Caco-2 (cell line): ENCODE measurements at regions not wholly inside any gene's neighbourhood (a gene's known extent, or its start where the extent isn't known, plus 50 kb on each side); places are given as distances from the start of the nearest gene placed in this dataset.

Experiments
- BruUV-seq: library from RNA; stranded (reverse); fragments of 400-500 nt; replicated peaks from 2 replicates; lab custom pipeline; 2021; lab: Mats Ljungman, UMichigan
- CTCF ChIA-PET: fragments of 300-600 bp; sonication (Branson Sonifier 250); formaldehyde crosslinking; loops from one replicate; lab custom pipeline; 2022; ENCODE audit warnings: antibody characterized with exemption; lab: Charles Lee
- POLR2A ChIA-PET: fragments of 300-600 bp; sonication (Branson Sonifier 250); formaldehyde crosslinking; loops from one replicate; lab custom pipeline; 2022; ENCODE audit warnings: antibody characterized with exemption; lab: Charles Lee
- DNase-seq, 2 experiments: peaks; one replicate each; pipeline versions ENCODE4 v3.0.0 to v3.0.0-alpha.2; 2020 to 2022
- H3K27me3 ChIP-seq: replicated peaks from 2 replicates; pipeline ENCODE4 v1.6.0; 2011; ENCODE audit warnings: low read length; ENCODE audit not compliant: control insufficient read depth, insufficient read depth
- H3K36me3 ChIP-seq: 2 replicates; pipeline ENCODE4 v1.5.1; 2011; ENCODE audit warnings: low read length; ENCODE audit not compliant: control insufficient read depth, insufficient read depth
- H3K4me1 ChIP-seq: fragments of 250-450 bp; sonication (Bioruptor Pico); 2 replicates; pipeline ENCODE4 v1.5.1; 2020; ENCODE audit warnings: mild to moderate bottlenecking
- H3K4me3 ChIP-seq: 2 replicates; pipeline ENCODE4 v1.5.1; 2011; ENCODE audit warnings: low read depth, mild to moderate bottlenecking, control low read depth, low read length
- H3K9me3 ChIP-seq: fragments of 250-450 bp; sonication (Bioruptor Pico); 2 replicates; pipeline ENCODE4 v1.5.1; 2020; ENCODE audit warnings: mild to moderate bottlenecking, moderate library complexity
- H3K27ac Mint-ChIP-seq: one replicate; pipeline ENCODE4 v1.8.0; 2022; ENCODE audit warnings: mixed read lengths; ENCODE audit not compliant: unreplicated experiment
- H3K27me3 Mint-ChIP-seq: one replicate; pipeline ENCODE4 v1.8.0; 2022; ENCODE audit warnings: mixed read lengths; ENCODE audit not compliant: insufficient read depth, unreplicated experiment
- H3K36me3 Mint-ChIP-seq: one replicate; pipeline ENCODE4 v1.8.0; 2022; ENCODE audit warnings: mild to moderate bottlenecking, mixed read lengths; ENCODE audit not compliant: insufficient read depth, unreplicated experiment
- H3K4me1 Mint-ChIP-seq: one replicate; pipeline ENCODE4 v1.8.0; 2022; ENCODE audit warnings: low read depth, mixed read lengths; ENCODE audit not compliant: unreplicated experiment
- H3K4me3 Mint-ChIP-seq: one replicate; pipeline ENCODE4 v1.8.0; 2022; ENCODE audit warnings: mild to moderate bottlenecking, moderate library complexity, mixed read lengths; ENCODE audit not compliant: unreplicated experiment
- H3K9me3 Mint-ChIP-seq: one replicate; pipeline ENCODE4 v1.8.0; 2022; ENCODE audit warnings: mixed read lengths; ENCODE audit not compliant: unreplicated experiment
- CTCF ChIP-seq, 2 experiments: fragments of 200-600 bp in 1 of 2; IDR thresholded peaks; 1 replicate in 1 of 2; 2 replicates in 1 of 2; pipeline versions ENCODE4 v1.5.1 to v1.8.0; 2011 to 2022; ENCODE audit warnings: antibody characterized with exemption in 1 of 2, control low read depth in 1 of 2, inconsistent platforms in 1 of 2, low read depth in 1 of 2, low read length in 1 of 2, mild to moderate bottlenecking in 1 of 2, moderate library complexity in 1 of 2; ENCODE audit not compliant: insufficient read depth in 1 of 2, severe bottlenecking in 1 of 2, unreplicated experiment in 1 of 2
- intact Hi-C: fragments of 100-400 bp; cut with micrococcal nuclease; formaldehyde crosslinking; loops from one replicate; pipeline ENCODE4 v1.10.0; 2022; ENCODE audit not compliant: unreplicated experiment

- Mint-ChIP-seq H3K4me3 (no peak overlapping the region), H3K36me3 (peaks cover 5% of the 10 kb centered on the region), H3K27ac (no peak overlapping the region), H3K4me1 (no peaks in the 10 kb centered on the region), H3K9me3 (no peaks in the 10 kb centered on the region), H3K27me3 (peaks cover 7% of the 10 kb centered on the region)
- ChIA-PET CTCF (no interaction called here), POLR2A (no interaction called here)
- H3K27me3 ChIP-seq: no peaks in the 10 kb centered on the region
- DNase-seq: no peak
- intact Hi-C loops: no loop called here
- BruUV-seq: no TSS peak
- H3K9me3 ChIP-seq: no peaks in the 10 kb centered on the region; the same call in 1 of the 2 replicates
- H3K4me1 ChIP-seq: no peaks in the 10 kb centered on the region
- no peak overlapping the region for H3K4me3 ChIP-seq
- TF ChIP-seq CTCF (IDR thresholded peaks at IDR 0.05; ENCODE audit: insufficient read depth in 1 of 2, low read depth in 1 of 2, low read length in 1 of 2, severe bottlenecking in 1 of 2, unreplicated experiment in 1 of 2): no peak
- no peaks in the 10 kb centered on the region for H3K36me3 ChIP-seq
Observed at GRCh38 chr15:25565470-25566264, 126.8 kb upstream of the UBE3A start.

GRCh38 chr15:25563596-25563995, 124.8 kb upstream of the UBE3A start:
- Mint-ChIP-seq H3K27ac (no peak overlapping the region), H3K9me3 (no peaks in the 10 kb centered on the region)

GRCh38 chr15:25557926-25558325, 119.1 kb upstream of the UBE3A start:
- Histone ChIP-seq H3K4me3 (no peak overlapping the region), H3K27me3 (no peaks in the 10 kb centered on the region), H3K9me3 (no peaks in the 10 kb centered on the region), H3K36me3 (no peaks in the 10 kb centered on the region), H3K4me1 (no peaks in the 10 kb centered on the region)
- Mint-ChIP-seq H3K27me3 (peaks cover 7% of the 10 kb centered on the region), H3K4me3 (no peak overlapping the region), H3K9me3 (no peaks in the 10 kb centered on the region), H3K27ac (no peak overlapping the region), H3K4me1 (no peaks in the 10 kb centered on the region), H3K36me3 (no peaks in the 10 kb centered on the region)
- no peak for TF ChIP-seq CTCF (IDR thresholded peaks at IDR 0.05; ENCODE audit: insufficient read depth in 1 of 2, low read depth in 1 of 2, low read length in 1 of 2, severe bottlenecking in 1 of 2, unreplicated experiment in 1 of 2)
- intact Hi-C loops: no loop called here
- no peak for DNase-seq
- CTCF ChIA-PET: no interaction called here
- BruUV-seq: no TSS peak
- POLR2A ChIA-PET: no interaction called here

More at GRCh38 chr15:25563596-25563995, 124.8 kb upstream of the UBE3A start:
- H3K4me3 ChIP-seq: no peak overlapping the region
- no peak for DNase-seq
- ChIA-PET POLR2A (no interaction called here), CTCF (no interaction called here)
- H3K27me3 ChIP-seq: no peaks in the 10 kb centered on the region
- no peaks in the 10 kb centered on the region for H3K9me3 ChIP-seq
- no peak overlapping the region for H3K4me3 Mint-ChIP-seq
- TF ChIP-seq CTCF (IDR thresholded peaks at IDR 0.05; ENCODE audit: insufficient read depth in 1 of 2, low read depth in 1 of 2, low read length in 1 of 2, severe bottlenecking in 1 of 2, unreplicated experiment in 1 of 2): no peak
- H3K36me3 Mint-ChIP-seq: peaks cover 5% of the 10 kb centered on the region
- peaks cover 7% of the 10 kb centered on the region for H3K27me3 Mint-ChIP-seq
- H3K4me1 ChIP-seq: no peaks in the 10 kb centered on the region
- no peaks in the 10 kb centered on the region for H3K4me1 Mint-ChIP-seq
- intact Hi-C loops: no loop called here
- BruUV-seq: no TSS peak
- H3K36me3 ChIP-seq: no peaks in the 10 kb centered on the region
